ENCODE measurements at regions not wholly inside any gene's neighbourhood (a gene's known extent, or its start where the extent isn't known, plus 50 kb on each side); places are given as distances from the start of the nearest gene placed in this dataset.

GRCh38 chr10:28774051-28774995 is 97.0 kb downstream of the BAMBI start:
- no peak for TF ChIP-seq CTCF (conservative IDR thresholded peaks at IDR 0.05; ENCODE audit: low read depth, low read length)
- TF ChIP-seq EZH2 (IDR thresholded peaks at IDR 0.05; ENCODE audit: borderline replicate concordance, low read depth, low read length, poor library complexity, severe bottlenecking): no peak

Data from A673 (cell line).